ENCODE measurements at regions not wholly inside any gene's neighbourhood (a gene's known extent, or its start where the extent isn't known, plus 50 kb on each side); places are given as distances from the start of the nearest gene placed in this dataset.

- H3K4me1 ChIP-seq, result no peaks in the 10 kb centered on the region
- no peaks in the 10 kb centered on the region for H3K9me3 ChIP-seq
- TF ChIP-seq CTCF (IDR thresholded peaks at IDR 0.05), result no peak
- no peak overlapping the region for H3K27ac ChIP-seq
- H3K4me3 ChIP-seq, result no peak overlapping the region
- intact Hi-C loops (cut with DNase I), result no loop called here
- no peaks in the 10 kb centered on the region for H3K36me3 ChIP-seq
- no peak for DNase-seq (ENCODE audit: low spot score in 2 of 2)
- H3K27me3 ChIP-seq, result no peaks in the 10 kb centered on the region
Measured at GRCh38 chr1:10895621-10896020, 99.2 kb upstream of the CASZ1 start.

- no peak for TF ChIP-seq CTCF (IDR thresholded peaks at IDR 0.05)
- intact Hi-C loops (cut with DNase I), result no loop called here
- Histone ChIP-seq H3K36me3 (no peaks in the 10 kb centered on the region), H3K9me3 (no peaks in the 10 kb centered on the region), H3K27ac (no peak overlapping the region), H3K27me3 (no peaks in the 10 kb centered on the region), H3K4me3 (no peak overlapping the region), H3K4me1 (no peaks in the 10 kb centered on the region)
- DNase-seq (ENCODE audit: low spot score in 2 of 2), result no peak
Measured at GRCh38 chr1:10896673-10897072, 100.2 kb upstream of the CASZ1 start.

GRCh38 chr1:10897321-10897980 is 101.0 kb upstream of the CASZ1 start:
- Histone ChIP-seq H3K27me3 (no peaks in the 10 kb centered on the region), H3K4me3 (no peak overlapping the region), H3K27ac (no peak overlapping the region), H3K9me3 (no peaks in the 10 kb centered on the region), H3K4me1 (no peaks in the 10 kb centered on the region), H3K36me3 (no peaks in the 10 kb centered on the region)
- TF ChIP-seq CTCF (IDR thresholded peaks at IDR 0.05), result no peak
- intact Hi-C loops (cut with DNase I), result no loop called here
- DNase-seq (ENCODE audit: low spot score in 2 of 2), result no peak

GRCh38 chr1:10897981-10898728 is 101.7 kb upstream of the CASZ1 start:
- no peak for DNase-seq (ENCODE audit: low spot score in 2 of 2)
- H3K36me3 ChIP-seq, result no peaks in the 10 kb centered on the region
- intact Hi-C loops (cut with DNase I), result no loop called here
- H3K27ac ChIP-seq, result no peak overlapping the region
- no peaks in the 10 kb centered on the region for H3K9me3 ChIP-seq
- H3K4me1 ChIP-seq, result no peaks in the 10 kb centered on the region
- no peaks in the 10 kb centered on the region for H3K27me3 ChIP-seq
- TF ChIP-seq CTCF (IDR thresholded peaks at IDR 0.05), result no peak
- no peak overlapping the region for H3K4me3 ChIP-seq

GRCh38 chr1:10898921-10899320 is 102.5 kb upstream of the CASZ1 start:
- H3K27me3 ChIP-seq, result no peaks in the 10 kb centered on the region
- H3K4me1 ChIP-seq, result no peaks in the 10 kb centered on the region
- intact Hi-C loops (cut with DNase I), result no loop called here
- DNase-seq (ENCODE audit: low spot score in 2 of 2), result no peak
- no peak overlapping the region for H3K4me3 ChIP-seq
- no peaks in the 10 kb centered on the region for H3K9me3 ChIP-seq
- H3K36me3 ChIP-seq, result no peaks in the 10 kb centered on the region
- no peak for TF ChIP-seq CTCF (IDR thresholded peaks at IDR 0.05)
- no peak overlapping the region for H3K27ac ChIP-seq
